ENCODE measurements at regions not wholly inside any gene's neighbourhood (a gene's known extent, or its start where the extent isn't known, plus 50 kb on each side); places are given as distances from the start of the nearest gene placed in this dataset.
"Not testable (repeated sequence)": the region's sequence is repeated elsewhere in the genome, so short reads cannot be mapped to it uniquely, and the experiment has no call there.

- DNase-seq (ENCODE audit: low spot score) = peak; percentile 1
Observed at GRCh38 chr1:120357046-120357445, 57.8 kb upstream of the NBPF8 start.

GRCh38 chr1:120356170-120356569 is 58.7 kb upstream of the NBPF8 start:
- not testable (repeated sequence) for DNase-seq (ENCODE audit: low spot score)

GRCh38 chr1:120354618-120355184 is 60.1 kb upstream of the NBPF8 start:
- DNase-seq (ENCODE audit: low spot score) = peak; percentile 1

- not testable (repeated sequence) for DNase-seq (ENCODE audit: low spot score)
Observed at GRCh38 chr1:120342231-120343073, 72.4 kb upstream of the NBPF8 start.

GRCh38 chr1:120341756-120342155 is 73.1 kb upstream of the NBPF8 start:
- DNase-seq (ENCODE audit: low spot score) = not testable (repeated sequence)

- not testable (repeated sequence) for DNase-seq (ENCODE audit: low spot score)
Observed at GRCh38 chr1:120340838-120341751, 73.7 kb upstream of the NBPF8 start.

- DNase-seq (ENCODE audit: low spot score) = not testable (repeated sequence)
Observed at GRCh38 chr1:120315738-120316137, 99.1 kb upstream of the NBPF8 start.

- DNase-seq (ENCODE audit: low spot score) = not testable (repeated sequence)
Observed at GRCh38 chr1:120311930-120312329, 102.9 kb upstream of the NBPF8 start.

GRCh38 chr1:120308940-120309578 is 105.8 kb upstream of the NBPF8 start:
- not testable (repeated sequence) for DNase-seq (ENCODE audit: low spot score)

GRCh38 chr1:120305046-120305445 is 109.8 kb upstream of the NBPF8 start:
- not testable (repeated sequence) for DNase-seq (ENCODE audit: low spot score)

- DNase-seq (ENCODE audit: low spot score) = not testable (repeated sequence)
Observed at GRCh38 chr1:120304341-120304740, 110.5 kb upstream of the NBPF8 start.

- not testable (repeated sequence) for DNase-seq (ENCODE audit: low spot score)
Observed at GRCh38 chr1:120299433-120300057, 115.3 kb upstream of the NBPF8 start.

GRCh38 chr1:120298487-120298886 is 116.3 kb upstream of the NBPF8 start:
- DNase-seq (ENCODE audit: low spot score) = not testable (repeated sequence)

- DNase-seq (ENCODE audit: low spot score) = not testable (repeated sequence)
Observed at GRCh38 chr1:120297345-120297953, 117.4 kb upstream of the NBPF8 start.

GRCh38 chr1:120290105-120290504 is 113.8 kb upstream of the SEC22B start:
- DNase-seq (ENCODE audit: low spot score) = not testable (repeated sequence)

- not testable (repeated sequence) for DNase-seq (ENCODE audit: low spot score)
Observed at GRCh38 chr1:120289601-120290074, 113.3 kb upstream of the SEC22B start.

GRCh38 chr1:120288814-120289600 is 112.7 kb upstream of the SEC22B start:
- DNase-seq (ENCODE audit: low spot score) = not testable (repeated sequence)

- DNase-seq (ENCODE audit: low spot score) = not testable (repeated sequence)
Observed at GRCh38 chr1:120288167-120288566, 111.8 kb upstream of the SEC22B start.

GRCh38 chr1:120282744-120283464 is 106.6 kb upstream of the SEC22B start:
- DNase-seq (ENCODE audit: low spot score) = not testable (repeated sequence)

Data from AG08395 (cell line).